ENCODE measurements at regions not wholly inside any gene's neighbourhood (a gene's known extent, or its start where the extent isn't known, plus 50 kb on each side); places are given as distances from the start of the nearest gene placed in this dataset.

DNA sequence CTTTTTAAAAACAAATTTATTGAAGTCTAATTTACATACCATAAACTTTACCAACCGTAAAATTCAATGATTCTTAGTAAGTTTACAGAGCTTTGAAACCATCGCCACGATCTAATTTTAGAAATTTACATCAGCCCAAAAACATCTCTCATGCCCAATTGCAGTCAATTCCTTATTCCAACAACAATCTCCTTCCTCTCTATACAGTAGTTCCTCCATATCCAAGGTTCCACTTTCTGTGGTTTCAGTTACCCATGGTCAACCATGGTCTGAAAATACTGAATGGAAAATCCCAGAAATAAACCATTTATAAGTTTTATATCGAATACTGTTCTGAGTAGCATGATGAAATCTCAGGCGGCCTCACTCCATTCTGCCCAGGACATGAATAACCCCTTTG is 183.4 kb upstream of the ADCY1 start:
- Histone ChIP-seq H3K27me3 (ENCODE audit: insufficient read depth, low read length) (no peaks in the 10 kb centered on the region), H3K18ac (ENCODE audit: insufficient read length, low read depth, low read length) (no peak overlapping the region), H3K79me1 (ENCODE audit: insufficient read depth, low read depth, low read length, poor library complexity, severe bottlenecking) (no peaks in the 10 kb centered on the region), H4K5ac (ENCODE audit: insufficient read length, low read depth, low read length) (no peak overlapping the region), H2BK5ac (ENCODE audit: insufficient read length, low read length) (no peak overlapping the region), H3K9ac (ENCODE audit: extremely low read depth, insufficient read length, low read length) (no peak overlapping the region), H2BK15ac (ENCODE audit: low read depth, low read length) (no peak overlapping the region), H2BK20ac (ENCODE audit: low read depth, low read length, poor library complexity, severe bottlenecking) (no peak overlapping the region), H3K4me1 (ENCODE audit: insufficient read depth, low read length) (no peaks in the 10 kb centered on the region), H2AFZ (ENCODE audit: low read length) (no peak overlapping the region), H4K8ac (replicated peaks; ENCODE audit: insufficient read length, low read depth, low read length) (no peak overlapping the region), H4K20me1 (ENCODE audit: control insufficient read depth, insufficient read depth, insufficient read length) (no peaks in the 10 kb centered on the region), H3K14ac (ENCODE audit: insufficient read depth, low read length) (no peak overlapping the region), H3K9me3 (ENCODE audit: control insufficient read depth, low read depth, low read length) (no peaks in the 10 kb centered on the region), H3K56ac (ENCODE audit: insufficient read length, low read depth, low read length) (no peak overlapping the region), H3K79me2 (ENCODE audit: insufficient read depth, low read length) (no peaks in the 10 kb centered on the region), H3K23me2 (ENCODE audit: insufficient read length, low read depth, low read length, poor library complexity, severe bottlenecking) (no peaks in the 10 kb centered on the region), H2AK5ac (ENCODE audit: insufficient read length, low read length) (no peak overlapping the region), H4K91ac (ENCODE audit: insufficient read length, low read depth, low read length) (no peak overlapping the region), H3K27ac (ENCODE audit: insufficient read length, low read depth, low read length) (no peak overlapping the region), H2BK12ac (ENCODE audit: insufficient read length, low read depth, low read length) (no peak overlapping the region), H3K4me2 (ENCODE audit: insufficient read depth, insufficient read length, low read length) (no peak overlapping the region), H2BK120ac (ENCODE audit: low read depth, low read length, poor library complexity, severe bottlenecking) (no peak overlapping the region), H3K4ac (ENCODE audit: low read depth, low read length) (no peak overlapping the region), H3K23ac (ENCODE audit: insufficient read length, low read depth, low read length) (no peak overlapping the region), H3T11ph (ENCODE audit: low read length) (no peak overlapping the region)
- Mint-ChIP-seq H3K4me3 (no peak overlapping the region), H3K27ac (no peak overlapping the region), H3K4me1 (no peaks in the 10 kb centered on the region), H3K9me3 (peaks cover 21% of the 10 kb centered on the region in 2 experiments; a peak in 4 of 5 replicates), H3K36me3 (ENCODE audit: insufficient read depth in 1 of 3, low read depth in 3 of 3) (peaks cover 0 to 2% (median 0%) of the 10 kb centered on the region in 3 experiments; a peak in 5 of 7 replicates), H3K27me3 (ENCODE audit: low read depth) (no peaks in the 10 kb centered on the region)
- TF ChIP-seq, protein P1, sequence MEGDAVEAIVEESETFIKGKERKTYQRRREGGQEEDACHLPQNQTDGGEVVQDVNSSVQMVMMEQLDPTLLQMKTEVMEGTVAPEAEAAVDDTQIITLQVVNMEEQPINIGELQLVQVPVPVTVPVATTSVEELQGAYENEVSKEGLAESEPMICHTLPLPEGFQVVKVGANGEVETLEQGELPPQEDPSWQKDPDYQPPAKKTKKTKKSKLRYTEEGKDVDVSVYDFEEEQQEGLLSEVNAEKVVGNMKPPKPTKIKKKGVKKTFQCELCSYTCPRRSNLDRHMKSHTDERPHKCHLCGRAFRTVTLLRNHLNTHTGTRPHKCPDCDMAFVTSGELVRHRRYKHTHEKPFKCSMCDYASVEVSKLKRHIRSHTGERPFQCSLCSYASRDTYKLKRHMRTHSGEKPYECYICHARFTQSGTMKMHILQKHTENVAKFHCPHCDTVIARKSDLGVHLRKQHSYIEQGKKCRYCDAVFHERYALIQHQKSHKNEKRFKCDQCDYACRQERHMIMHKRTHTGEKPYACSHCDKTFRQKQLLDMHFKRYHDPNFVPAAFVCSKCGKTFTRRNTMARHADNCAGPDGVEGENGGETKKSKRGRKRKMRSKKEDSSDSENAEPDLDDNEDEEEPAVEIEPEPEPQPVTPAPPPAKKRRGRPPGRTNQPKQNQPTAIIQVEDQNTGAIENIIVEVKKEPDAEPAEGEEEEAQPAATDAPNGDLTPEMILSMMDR (conservative IDR thresholded peaks at IDR 0.05), result no peak
- DNase-seq, result no peak
- no CpG with 5 or more reads among the region's 5 CpGs for WGBS (ENCODE audit: extremely low coverage, insufficient read length, low lambda C conversion rate)
